ENCODE measurements at regions not wholly inside any gene's neighbourhood (a gene's known extent, or its start where the extent isn't known, plus 50 kb on each side); places are given as distances from the start of the nearest gene placed in this dataset.

- H3K9me3 ChIP-seq (ENCODE audit: severe bottlenecking): no peaks in the 10 kb centered on the region
- peaks cover 23% of the 10 kb centered on the region for H3K27me3 ChIP-seq (ENCODE audit: insufficient read depth, poor library complexity, severe bottlenecking)
- no peaks in the 10 kb centered on the region for H3K4me1 ChIP-seq (ENCODE audit: insufficient read depth, poor library complexity, severe bottlenecking)
- no peaks in the 10 kb centered on the region for H3K36me3 ChIP-seq (ENCODE audit: low read depth)
- DNase-seq (ENCODE audit: low spot score): no peak
- TF ChIP-seq CTCF (IDR thresholded peaks at IDR 0.05; ENCODE audit: poor library complexity, severe bottlenecking): no peak
- H3K4me3 ChIP-seq (ENCODE audit: severe bottlenecking): no peak overlapping the region
- no peak overlapping the region for H3K27ac ChIP-seq (ENCODE audit: poor library complexity, severe bottlenecking)
- no peak for ATAC-seq (ENCODE audit: low read depth)
Measured at GRCh38 chr5:99105216-99105615, 176.4 kb upstream of the CHD1 start.

- no peaks in the 10 kb centered on the region for H3K36me3 ChIP-seq (ENCODE audit: low read depth)
- DNase-seq (ENCODE audit: low spot score) (no peak), ATAC-seq (ENCODE audit: low read depth) (no peak; the same call in 2 of the 3 replicates)
- H3K9me3 ChIP-seq (ENCODE audit: severe bottlenecking): no peaks in the 10 kb centered on the region
- peaks cover 23% of the 10 kb centered on the region for H3K27me3 ChIP-seq (ENCODE audit: insufficient read depth, poor library complexity, severe bottlenecking)
- H3K4me1 ChIP-seq (ENCODE audit: insufficient read depth, poor library complexity, severe bottlenecking): no peaks in the 10 kb centered on the region
- peak; percentile 93 for TF ChIP-seq CTCF (IDR thresholded peaks at IDR 0.05; ENCODE audit: poor library complexity, severe bottlenecking)
- H3K4me3 ChIP-seq (ENCODE audit: severe bottlenecking): no peak overlapping the region
- no peak overlapping the region for H3K27ac ChIP-seq (ENCODE audit: poor library complexity, severe bottlenecking)
Measured at GRCh38 chr5:99104538-99105132, 175.8 kb upstream of the CHD1 start.

- ATAC-seq (ENCODE audit: low read depth): no peak
- no peak for TF ChIP-seq CTCF (IDR thresholded peaks at IDR 0.05; ENCODE audit: poor library complexity, severe bottlenecking)
- Histone ChIP-seq H3K27me3 (ENCODE audit: insufficient read depth, poor library complexity, severe bottlenecking) (peaks cover 6% of the 10 kb centered on the region), H3K4me3 (ENCODE audit: severe bottlenecking) (no peak overlapping the region), H3K36me3 (ENCODE audit: low read depth) (no peaks in the 10 kb centered on the region), H3K9me3 (ENCODE audit: severe bottlenecking) (no peaks in the 10 kb centered on the region), H3K4me1 (ENCODE audit: insufficient read depth, poor library complexity, severe bottlenecking) (no peaks in the 10 kb centered on the region), H3K27ac (ENCODE audit: poor library complexity, severe bottlenecking) (no peak overlapping the region)
- DNase-seq (ENCODE audit: low spot score): no peak
Measured at GRCh38 chr5:99102073-99102697, 173.4 kb upstream of the CHD1 start.

- TF ChIP-seq CTCF (IDR thresholded peaks at IDR 0.05; ENCODE audit: poor library complexity, severe bottlenecking): no peak
- ATAC-seq (ENCODE audit: low read depth) (no peak), DNase-seq (ENCODE audit: low spot score) (no peak)
- Histone ChIP-seq H3K4me1 (ENCODE audit: insufficient read depth, poor library complexity, severe bottlenecking) (no peaks in the 10 kb centered on the region), H3K27ac (ENCODE audit: poor library complexity, severe bottlenecking) (no peak overlapping the region), H3K4me3 (ENCODE audit: severe bottlenecking) (no peak overlapping the region), H3K36me3 (ENCODE audit: low read depth) (no peaks in the 10 kb centered on the region), H3K9me3 (ENCODE audit: severe bottlenecking) (no peaks in the 10 kb centered on the region), H3K27me3 (ENCODE audit: insufficient read depth, poor library complexity, severe bottlenecking) (no peaks in the 10 kb centered on the region)
Measured at GRCh38 chr5:99099691-99100090, 170.9 kb upstream of the CHD1 start.
